Esophagus (tissue), 2 donors: ENCODE measurements at regions not wholly inside any gene's neighbourhood (a gene's known extent, or its start where the extent isn't known, plus 50 kb on each side); places are given as distances from the start of the nearest gene placed in this dataset.

Experiments
- H3K27ac ChIP-seq, 2 donors: one replicate each; pipeline ENCODE4 v1.5.1; 2013; ENCODE audit warnings: low read depth in 2 of 2, mild to moderate bottlenecking in 2 of 2, inconsistent platforms in 1 of 2, low read length in 1 of 2, moderate library complexity in 1 of 2
- H3K27me3 ChIP-seq, 2 donors: one replicate each; pipeline ENCODE4 v1.6.1; 2013; ENCODE audit warnings: low read length in 2 of 2, control low read depth in 1 of 2, mild to moderate bottlenecking in 1 of 2; ENCODE audit not compliant: insufficient read depth in 2 of 2, control insufficient read depth in 1 of 2
- H3K36me3 ChIP-seq, 2 donors: one replicate each; pipeline ENCODE4 v1.6.1; 2013; ENCODE audit warnings: low read length in 1 of 2; ENCODE audit not compliant: control insufficient read depth in 2 of 2, insufficient read depth in 2 of 2
- H3K4me1 ChIP-seq, 2 donors: one replicate each; pipeline ENCODE4 v1.6.1; 2013; ENCODE audit warnings: low read length in 1 of 2; ENCODE audit not compliant: control insufficient read depth in 2 of 2, insufficient read depth in 2 of 2
- H3K4me3 ChIP-seq, 2 donors: one replicate each; pipeline ENCODE4 v1.5.1; 2013; ENCODE audit warnings: low read length in 2 of 2, mild to moderate bottlenecking in 2 of 2, low read depth in 1 of 2, moderate library complexity in 1 of 2
- H3K9me3 ChIP-seq, 2 donors: one replicate each; pipeline ENCODE4 v1.6.1; 2013; ENCODE audit warnings: mild to moderate bottlenecking in 2 of 2, low read depth in 1 of 2, low read length in 1 of 2, moderate library complexity in 1 of 2; ENCODE audit not compliant: control insufficient read depth in 2 of 2, insufficient read depth in 1 of 2
- WGBS, 2 donors: extraction: QIAGEN DNeasy Blood & Tissue Kit; methylation state at CpG; one replicate each; pipeline ENCODE4 v1.1.7; 2013; 5-methylcytosine and 5-hydroxymethylcytosine counted together
- donor health status: healthy with polysubstance abuse.
- donor health status: Bipolar disorder and iron deficiency.

- H3K9me3 ChIP-seq, result no peaks in the 10 kb centered on the region
Observed at GRCh38 chr16:64409783-64410210, 712.1 kb downstream of the CDH11 start.

GRCh38 chr16:64408699-64409098 is 713.2 kb downstream of the CDH11 start:
- Histone ChIP-seq H3K27ac (no peak overlapping the region), H3K27me3 (no peaks in the 10 kb centered on the region), H3K36me3 (no peaks in the 10 kb centered on the region), H3K4me3 (no peak overlapping the region), H3K4me1 (no peaks in the 10 kb centered on the region), H3K9me3 (no peaks in the 10 kb centered on the region)
- WGBS, 2 donors, result 53 to 64% methylated on average over 1 of the region's 1 CpG

More at GRCh38 chr16:64409783-64410210, 712.1 kb downstream of the CDH11 start:
- WGBS, 2 donors, result 66 to 76% methylated on average over 4 of the region's 4 CpGs
- Histone ChIP-seq H3K4me1 (no peaks in the 10 kb centered on the region), H3K27me3 (no peaks in the 10 kb centered on the region), H3K27ac (no peak overlapping the region), H3K36me3 (no peaks in the 10 kb centered on the region), H3K4me3 (no peak overlapping the region)

GRCh38 chr16:64406770-64407181 is 715.1 kb downstream of the CDH11 start:
- WGBS, 2 donors, result 41 to 44% methylated on average over 4 of the region's 4 CpGs
- H3K4me1 ChIP-seq, result no peaks in the 10 kb centered on the region

GRCh38 chr16:64403352-64403751 is 718.5 kb downstream of the CDH11 start:
- H3K27ac ChIP-seq, result no peak overlapping the region
- WGBS, 2 donors, result 59 to 88% methylated on average over 1 of the region's 1 CpG
- H3K9me3 ChIP-seq, result no peaks in the 10 kb centered on the region
- H3K27me3 ChIP-seq, result no peaks in the 10 kb centered on the region
- H3K4me1 ChIP-seq, result no peaks in the 10 kb centered on the region
- no peaks in the 10 kb centered on the region for H3K36me3 ChIP-seq
- H3K4me3 ChIP-seq, result no peak overlapping the region

More at GRCh38 chr16:64406770-64407181, 715.1 kb downstream of the CDH11 start:
- no peaks in the 10 kb centered on the region for H3K27me3 ChIP-seq
- H3K36me3 ChIP-seq, result no peaks in the 10 kb centered on the region
- no peaks in the 10 kb centered on the region for H3K9me3 ChIP-seq
- H3K4me3 ChIP-seq, result no peak overlapping the region
- no peak overlapping the region for H3K27ac ChIP-seq

- H3K27ac ChIP-seq, result no peak overlapping the region
- no peaks in the 10 kb centered on the region for H3K27me3 ChIP-seq
- H3K9me3 ChIP-seq, result no peaks in the 10 kb centered on the region
- 76% methylated on average over 5 of the region's 5 CpGs for WGBS, 2 donors
- H3K4me3 ChIP-seq, result no peak overlapping the region
- H3K36me3 ChIP-seq, result no peaks in the 10 kb centered on the region
- H3K4me1 ChIP-seq, result no peaks in the 10 kb centered on the region
Observed at GRCh38 chr16:64398793-64399192, 723.1 kb downstream of the CDH11 start.

- H3K27me3 ChIP-seq, result no peaks in the 10 kb centered on the region
- no peak overlapping the region for H3K27ac ChIP-seq
- H3K4me3 ChIP-seq, result no peak overlapping the region
- no peaks in the 10 kb centered on the region for H3K36me3 ChIP-seq
- WGBS, 2 donors, result 60 to 77% methylated on average over 3 of the region's 3 CpGs
- H3K9me3 ChIP-seq, result no peaks in the 10 kb centered on the region
- no peaks in the 10 kb centered on the region for H3K4me1 ChIP-seq
Observed at GRCh38 chr16:64397945-64398508, 723.8 kb downstream of the CDH11 start.

- Histone ChIP-seq H3K27me3 (no peaks in the 10 kb centered on the region), H3K27ac (no peak overlapping the region), H3K36me3 (no peaks in the 10 kb centered on the region), H3K4me3 (no peak overlapping the region), H3K9me3 (no peaks in the 10 kb centered on the region), H3K4me1 (no peaks in the 10 kb centered on the region)
- 91 to 92% methylated on average over 3 of the region's 3 CpGs for whole genome bisulfite sequencing, 2 donors
Observed at GRCh38 chr16:64397042-64397441, 724.8 kb downstream of the CDH11 start.

- H3K9me3 ChIP-seq, result no peaks in the 10 kb centered on the region
- H3K4me1 ChIP-seq, result no peaks in the 10 kb centered on the region
- no peak overlapping the region for H3K27ac ChIP-seq
- H3K4me3 ChIP-seq, result no peak overlapping the region
- H3K36me3 ChIP-seq, result no peaks in the 10 kb centered on the region
- H3K27me3 ChIP-seq, result no peaks in the 10 kb centered on the region
- 79 to 84% methylated on average over 1 of the region's 1 CpG for WGBS, 2 donors
Observed at GRCh38 chr16:64394061-64394460, 727.8 kb downstream of the CDH11 start.

GRCh38 chr16:64392456-64392855 is 729.4 kb downstream of the CDH11 start:
- no peaks in the 10 kb centered on the region for H3K4me1 ChIP-seq
- no peak overlapping the region for H3K4me3 ChIP-seq
- H3K27me3 ChIP-seq, result no peaks in the 10 kb centered on the region
- H3K9me3 ChIP-seq, result no peaks in the 10 kb centered on the region
- H3K27ac ChIP-seq, result no peak overlapping the region
- H3K36me3 ChIP-seq, result no peaks in the 10 kb centered on the region
- 93 to 100% methylated on average over 1 of the region's 1 CpG for WGBS, 2 donors

- H3K4me1 ChIP-seq, result no peaks in the 10 kb centered on the region
- no peak overlapping the region for H3K27ac ChIP-seq
- no peaks in the 10 kb centered on the region for H3K27me3 ChIP-seq
- H3K9me3 ChIP-seq, result no peaks in the 10 kb centered on the region
- WGBS, 2 donors, result 42 to 53% methylated on average over 4 of the region's 4 CpGs
- no peak overlapping the region for H3K4me3 ChIP-seq
- no peaks in the 10 kb centered on the region for H3K36me3 ChIP-seq
Observed at GRCh38 chr16:64391063-64391600, 730.7 kb downstream of the CDH11 start.
